HG03095 (cell line): ENCODE measurements at regions not wholly inside any gene's neighbourhood (a gene's known extent, or its start where the extent isn't known, plus 50 kb on each side); places are given as distances from the start of the nearest gene placed in this dataset.

Experiments used
- ATAC-seq: cut with Tn5 transposase; IDR thresholded peaks from one replicate; pipeline ENCODE4 v1.9.1; 2021; ENCODE audit warnings: moderate library complexity; ENCODE audit not compliant: unreplicated experiment

- ATAC-seq, result no peak
Measured at GRCh38 chr5:67393211-67393610, 196.6 kb upstream of the CD180 start.

- no peak for ATAC-seq
Measured at GRCh38 chr5:67390935-67391334, 194.3 kb upstream of the CD180 start.

- ATAC-seq, result no peak
Measured at GRCh38 chr5:67383451-67383850, 186.9 kb upstream of the CD180 start.

GRCh38 chr5:67381236-67381880 is 184.8 kb upstream of the CD180 start:
- ATAC-seq, result no peak

- no peak for ATAC-seq
Measured at GRCh38 chr5:67380431-67380830, 183.8 kb upstream of the CD180 start.

- ATAC-seq, result no peak
Measured at GRCh38 chr5:67379753-67380152, 183.2 kb upstream of the CD180 start.

GRCh38 chr5:67378256-67378655 is 181.7 kb upstream of the CD180 start:
- ATAC-seq, result no peak

- no peak for ATAC-seq
Measured at GRCh38 chr5:67377631-67378030, 181.0 kb upstream of the CD180 start.

- no peak for ATAC-seq
Measured at GRCh38 chr5:67375606-67376005, 179.0 kb upstream of the CD180 start.

- no peak for ATAC-seq
Measured at GRCh38 chr5:67374378-67374777, 177.8 kb upstream of the CD180 start.

GRCh38 chr5:67373518-67373917 is 176.9 kb upstream of the CD180 start:
- no peak for ATAC-seq

- no peak for ATAC-seq
Measured at GRCh38 chr5:67372887-67373286, 176.3 kb upstream of the CD180 start.

- ATAC-seq, result no peak
Measured at GRCh38 chr5:67371924-67372323, 175.3 kb upstream of the CD180 start.

GRCh38 chr5:67366691-67367395 is 170.2 kb upstream of the CD180 start:
- ATAC-seq, result no peak

GRCh38 chr5:67366276-67366675 is 169.7 kb upstream of the CD180 start:
- ATAC-seq, result no peak

GRCh38 chr5:67364381-67364970 is 167.9 kb upstream of the CD180 start:
- no peak for ATAC-seq

- ATAC-seq, result no peak
Measured at GRCh38 chr5:67363963-67364362, 167.4 kb upstream of the CD180 start.

- ATAC-seq, result no peak
Measured at GRCh38 chr5:67363180-67363709, 166.6 kb upstream of the CD180 start.

- ATAC-seq, result no peak
Measured at GRCh38 chr5:67361932-67362729, 165.5 kb upstream of the CD180 start.

GRCh38 chr5:67360047-67360446 is 163.4 kb upstream of the CD180 start:
- ATAC-seq, result no peak

GRCh38 chr5:67358186-67358585 is 161.6 kb upstream of the CD180 start:
- no peak for ATAC-seq
